ENCODE measurements at regions not wholly inside any gene's neighbourhood (a gene's known extent, or its start where the extent isn't known, plus 50 kb on each side); places are given as distances from the start of the nearest gene placed in this dataset.
"Not testable (repeated sequence)": the region's sequence is repeated elsewhere in the genome, so short reads cannot be mapped to it uniquely, and the experiment has no call there.

GRCh38 chr7:112940314-112940732, 146.3 kb downstream of the GPR85 start:
- DNase-seq (ENCODE audit: low spot score) = no peak
- intact Hi-C loops (cut with DNase I) = no loop called here

GRCh38 chr7:112939574-112940313, 146.9 kb downstream of the GPR85 start:
- peak; percentile 100 for DNase-seq (ENCODE audit: low spot score)

GRCh38 chr7:112938863-112939573, 147.6 kb downstream of the GPR85 start:
- intact Hi-C loops (cut with DNase I) = no loop called here
- DNase-seq (ENCODE audit: low spot score) = peak; percentile 77

More at GRCh38 chr7:112939574-112940313, 146.9 kb downstream of the GPR85 start:
- intact Hi-C loops (cut with DNase I) = no loop called here

- intact Hi-C loops (cut with DNase I) = no loop called here
These were observed 147.6 kb upstream of the TMEM168 start for GRCh38 chr7:112937651-112938415.

GRCh38 chr7:112933598-112933997, 143.4 kb upstream of the TMEM168 start:
- intact Hi-C loops (cut with DNase I) = no loop called here
- DNase-seq (ENCODE audit: low spot score) = no peak

More at GRCh38 chr7:112937651-112938415, 147.6 kb upstream of the TMEM168 start:
- DNase-seq (ENCODE audit: low spot score) = no peak

GRCh38 chr7:112930787-112931186, 140.6 kb upstream of the TMEM168 start:
- intact Hi-C loops (cut with DNase I) = no loop called here
- DNase-seq (ENCODE audit: low spot score) = no peak

GRCh38 chr7:112929421-112929820, 139.2 kb upstream of the TMEM168 start:
- no peak for DNase-seq (ENCODE audit: low spot score)
- intact Hi-C loops (cut with DNase I) = no loop called here

GRCh38 chr7:112926018-112926417, 135.8 kb upstream of the TMEM168 start:
- DNase-seq (ENCODE audit: low spot score) = no peak
- intact Hi-C loops (cut with DNase I) = no loop called here

- intact Hi-C loops (cut with DNase I); DNase-seq (ENCODE audit: low spot score): not testable (repeated sequence)
These were observed 132.4 kb upstream of the TMEM168 start for GRCh38 chr7:112922546-112922945.

- DNase-seq (ENCODE audit: low spot score); intact Hi-C loops (cut with DNase I): not testable (repeated sequence)
These were observed 126.2 kb upstream of the TMEM168 start for GRCh38 chr7:112916431-112916830.

- intact Hi-C loops (cut with DNase I) = no loop called here
- no peak for DNase-seq (ENCODE audit: low spot score)
These were observed 117.9 kb upstream of the TMEM168 start for GRCh38 chr7:112908086-112908485.

- intact Hi-C loops (cut with DNase I) = no loop called here
- no peak for DNase-seq (ENCODE audit: low spot score)
These were observed 117.5 kb upstream of the TMEM168 start for GRCh38 chr7:112907658-112908057.

- DNase-seq (ENCODE audit: low spot score) = no peak
- intact Hi-C loops (cut with DNase I) = no loop called here
These were observed 115.8 kb upstream of the TMEM168 start for GRCh38 chr7:112905950-112906349.

- intact Hi-C loops (cut with DNase I) = no loop called here
These were observed 115.2 kb upstream of the TMEM168 start for GRCh38 chr7:112905413-112905812.

GRCh38 chr7:112898432-112899290, 108.5 kb upstream of the TMEM168 start:
- intact Hi-C loops (cut with DNase I) = no loop called here
- DNase-seq (ENCODE audit: low spot score) = no peak

More at GRCh38 chr7:112905413-112905812, 115.2 kb upstream of the TMEM168 start:
- DNase-seq (ENCODE audit: low spot score) = no peak

- intact Hi-C loops (cut with DNase I) = no loop called here
- DNase-seq (ENCODE audit: low spot score) = no peak
These were observed 107.7 kb upstream of the TMEM168 start for GRCh38 chr7:112897839-112898431.

- DNase-seq (ENCODE audit: low spot score) = no peak
- intact Hi-C loops (cut with DNase I) = no loop called here
These were observed 105.9 kb upstream of the TMEM168 start for GRCh38 chr7:112896026-112896601.

- intact Hi-C loops (cut with DNase I) = no loop called here
- DNase-seq (ENCODE audit: low spot score) = no peak
These were observed 102.1 kb upstream of the TMEM168 start for GRCh38 chr7:112892263-112892662.
